MM.1S (cell line): ENCODE measurements at regions not wholly inside any gene's neighbourhood (a gene's known extent, or its start where the extent isn't known, plus 50 kb on each side); places are given as distances from the start of the nearest gene placed in this dataset.
"Not testable (repeated sequence)": the region's sequence is repeated elsewhere in the genome, so short reads cannot be mapped to it uniquely, and the experiment has no call there.

Source experiments
- DNase-seq: peaks from one replicate; pipeline ENCODE4 v3.0.0-alpha.2; 2015
- H2AFZ ChIP-seq: fragments of 300-600 bp; sonication (generic); 2 replicates; pipeline ENCODE4 v1.6.0; 2016; ENCODE audit warnings: antibody characterized with exemption, low read length
- H3F3A ChIP-seq: fragments of 300-600 bp; sonication (generic); 2 replicates; pipeline ENCODE4 v1.6.1; 2016; ENCODE audit warnings: mild to moderate bottlenecking, antibody characterized with exemption, low read length, moderate library complexity, mixed read lengths; ENCODE audit not compliant: insufficient read depth
- H3K27ac ChIP-seq: fragments of 300-600 bp; sonication (generic); 2 replicates; pipeline ENCODE4 v1.5.1; 2016; ENCODE audit warnings: mild to moderate bottlenecking, low read length
- H3K27me3 ChIP-seq: fragments of 300-600 bp; sonication (generic); replicated peaks from 2 replicates; pipeline ENCODE4 v1.6.0; 2016; ENCODE audit warnings: low read length; ENCODE audit not compliant: insufficient read depth
- H3K36me3 ChIP-seq: fragments of 300-600 bp; sonication (generic); replicated peaks from 2 replicates; pipeline ENCODE4 v1.6.1; 2016; ENCODE audit warnings: mild to moderate bottlenecking, low read length, mixed read lengths; ENCODE audit not compliant: insufficient read depth
- H3K4me1 ChIP-seq: fragments of 300-600 bp; sonication (generic); 2 replicates; pipeline ENCODE4 v1.6.1; 2016; ENCODE audit warnings: low read length, mixed read lengths
- H3K4me2 ChIP-seq: fragments of 300-600 bp; sonication (generic); 2 replicates; pipeline ENCODE4 v1.6.0; 2016; ENCODE audit warnings: low read depth, low read length
- H3K4me3 ChIP-seq: fragments of 300-600 bp; sonication (generic); 2 replicates; pipeline ENCODE4 v1.5.1; 2016; ENCODE audit warnings: low read length, mixed read lengths
- H3K79me2 ChIP-seq: fragments of 300-600 bp; sonication (generic); 2 replicates; pipeline ENCODE4 v1.6.1; 2016; ENCODE audit warnings: mixed run types, low read length, mixed read lengths
- H3K9ac ChIP-seq: fragments of 300-600 bp; sonication (generic); 2 replicates; pipeline ENCODE4 v1.6.1; 2016; ENCODE audit warnings: low read length, mixed read lengths
- H3K9me2 ChIP-seq: fragments of 300-600 bp; sonication (generic); replicated peaks from 2 replicates; pipeline ENCODE4 v1.6.1; 2016; ENCODE audit warnings: mild to moderate bottlenecking, low read length, mixed read lengths; ENCODE audit not compliant: insufficient read depth
- H3K9me3 ChIP-seq: fragments of 300-600 bp; sonication (generic); replicated peaks from 2 replicates; pipeline ENCODE4 v1.6.1; 2016; ENCODE audit warnings: mild to moderate bottlenecking, low read length, mixed read lengths; ENCODE audit not compliant: insufficient read depth
- H4K20me1 ChIP-seq: fragments of 300-600 bp; sonication (generic); 2 replicates; pipeline ENCODE4 v1.6.1; 2016; ENCODE audit warnings: mild to moderate bottlenecking, low read length, moderate library complexity, mixed read lengths; ENCODE audit not compliant: insufficient read depth

DNA sequence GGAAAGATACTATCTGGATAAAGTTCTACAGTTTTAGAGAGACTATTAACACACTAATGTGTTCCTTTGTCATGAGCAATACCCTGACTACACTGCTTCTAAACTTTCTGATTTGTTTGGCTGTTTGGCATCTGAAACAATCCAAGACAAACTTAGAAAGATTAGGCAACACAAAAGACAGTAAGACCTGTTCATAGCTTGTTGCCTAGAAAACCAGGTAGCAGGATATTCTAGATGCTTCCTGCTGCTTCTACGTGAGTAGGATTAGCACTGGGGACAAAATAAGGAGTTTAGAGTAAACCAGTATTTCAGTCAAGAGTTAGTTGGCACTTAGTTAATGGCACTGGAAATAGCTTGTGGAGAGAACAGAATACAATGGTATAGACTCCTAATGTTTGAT is 256.5 kb downstream of the ZNF37A start:
- H3K9ac ChIP-seq, H3K27me3 ChIP-seq, H3K9me2 ChIP-seq, H3K79me2 ChIP-seq, H3F3A ChIP-seq, H3K36me3 ChIP-seq, H3K4me1 ChIP-seq, H3K27ac ChIP-seq, DNase-seq, H3K4me2 ChIP-seq, H3K4me3 ChIP-seq, H4K20me1 ChIP-seq, H3K9me3 ChIP-seq, H2AFZ ChIP-seq: not testable (repeated sequence)

DNA sequence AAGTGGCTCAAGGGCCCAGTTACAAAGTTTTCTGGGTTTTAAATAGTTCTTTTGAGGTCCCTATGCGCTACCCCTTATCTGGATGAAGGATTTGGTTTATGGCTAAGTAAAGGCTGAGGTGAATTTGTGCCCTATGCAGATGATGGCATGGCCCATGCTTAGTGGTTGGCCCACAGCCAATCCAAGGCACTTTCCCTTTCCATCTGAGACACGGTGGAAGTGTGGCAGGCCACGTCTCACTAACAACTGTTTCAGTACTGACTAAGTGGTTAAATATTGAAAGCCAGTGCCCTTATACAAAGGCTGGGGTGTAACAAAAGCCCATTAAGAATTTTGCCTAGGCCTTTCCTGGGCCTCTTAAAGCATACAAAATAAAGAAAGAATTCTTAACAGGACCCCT is 260.3 kb downstream of the ZNF37A start:
- DNase-seq, H3K9me3 ChIP-seq, H3K9ac ChIP-seq: not testable (repeated sequence)

DNA sequence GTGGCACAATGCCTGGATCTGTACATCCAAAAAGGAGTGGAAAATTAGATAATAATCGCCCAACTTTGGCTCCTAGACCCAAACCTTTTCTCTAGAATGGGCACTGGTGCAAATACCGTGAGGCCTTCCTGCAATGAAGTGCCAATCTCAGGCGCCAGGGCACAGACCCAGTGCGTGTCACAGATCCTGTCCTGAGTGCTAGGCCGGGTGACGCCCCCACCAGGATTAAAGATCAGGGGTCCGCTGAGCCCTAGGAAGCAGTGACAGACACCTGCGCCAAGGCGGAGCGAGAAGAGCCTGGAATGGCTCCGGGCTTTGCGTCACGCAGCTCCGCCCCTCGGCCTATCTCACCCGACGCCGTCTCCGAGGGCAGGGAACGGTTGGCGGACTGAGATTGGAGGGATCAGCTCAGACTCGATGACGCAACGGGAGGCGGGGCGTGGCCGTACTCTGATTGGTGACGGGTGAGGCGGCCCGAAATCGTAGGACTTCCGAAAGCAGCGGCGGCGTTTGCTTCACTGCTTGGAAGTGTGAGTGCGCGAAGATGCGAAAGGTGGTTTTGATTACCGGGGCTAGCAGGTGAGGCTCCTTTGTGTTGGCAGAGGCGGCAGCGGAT is 261.9 kb downstream of the ZNF37A start:
- not testable (repeated sequence) for H3K4me1 ChIP-seq, H3K9me2 ChIP-seq, H3K36me3 ChIP-seq, H3K9me3 ChIP-seq, H3K27me3 ChIP-seq, H3K79me2 ChIP-seq, H3F3A ChIP-seq, H4K20me1 ChIP-seq
- Histone ChIP-seq H3K4me2 (peak overlapping the region; percentile 41; the same call in 1 of the 2 replicates), H3K4me3 (peak overlapping the region; percentile 60), H3K9ac (peak overlapping the region; percentile 67; the same call in 1 of the 2 replicates), H3K27ac (peak overlapping the region; percentile 66; the same call in 1 of the 2 replicates), H2AFZ (peak overlapping the region; percentile 73; the same call in 1 of the 2 replicates)
- DNase-seq: peak; percentile 89

More for the DNA sequence above, 260.3 kb downstream of the ZNF37A start:
- H4K20me1 ChIP-seq, H3K4me1 ChIP-seq, H3K79me2 ChIP-seq, H3K4me3 ChIP-seq, H3K36me3 ChIP-seq, H3F3A ChIP-seq, H2AFZ ChIP-seq, H3K27me3 ChIP-seq, H3K27ac ChIP-seq, H3K4me2 ChIP-seq, H3K9me2 ChIP-seq: not testable (repeated sequence)

DNA sequence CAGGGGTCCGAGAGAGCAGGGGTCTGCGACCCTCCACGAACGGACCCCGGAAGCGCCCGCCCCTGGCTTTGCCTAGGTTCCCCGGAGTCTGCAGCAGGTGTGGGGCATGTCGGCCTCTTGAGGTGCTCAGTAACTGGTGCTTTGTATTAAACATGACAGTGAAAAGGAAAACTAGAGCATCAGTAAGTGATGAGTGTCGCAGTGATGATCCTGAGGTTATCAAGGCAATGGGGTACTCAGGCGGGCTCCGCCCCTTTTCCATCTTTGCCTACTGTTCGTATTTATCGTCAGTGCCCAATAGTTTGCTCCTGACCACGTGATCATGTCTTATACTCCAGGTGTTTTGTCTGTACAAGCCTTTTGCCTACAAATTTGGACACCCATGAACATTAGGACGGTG is 262.4 kb downstream of the ZNF37A start:
- H3K4me3 ChIP-seq: peak overlapping the region; percentile 60
- H3K27me3 ChIP-seq, DNase-seq: not testable (repeated sequence)

DNA sequence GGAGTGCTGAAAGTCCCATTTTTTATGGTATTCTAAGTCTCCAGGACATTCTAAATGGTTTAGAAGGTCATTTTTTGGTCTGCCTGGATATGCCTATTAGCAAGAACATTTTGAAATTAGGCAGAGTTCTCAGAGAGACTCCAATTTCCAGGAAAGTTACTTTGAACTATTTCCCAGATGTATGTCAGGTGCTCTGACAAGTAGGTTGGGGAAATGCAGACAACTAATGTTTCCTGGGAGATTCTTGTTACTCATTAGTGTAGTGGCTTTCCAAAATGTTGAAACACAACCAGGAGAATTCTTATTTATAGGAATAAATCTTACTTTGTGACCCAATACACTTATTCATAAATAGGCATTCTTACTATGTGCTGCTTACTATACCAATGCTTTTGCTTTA is 268.4 kb downstream of the ZNF37A start:
- H3K79me2 ChIP-seq: not testable (repeated sequence)

More for the DNA sequence above, 262.4 kb downstream of the ZNF37A start:
- not testable (repeated sequence) for H3K36me3 ChIP-seq, H3K9me3 ChIP-seq, H3K9me2 ChIP-seq, H3K4me1 ChIP-seq, H4K20me1 ChIP-seq, H2AFZ ChIP-seq, H3K79me2 ChIP-seq, H3F3A ChIP-seq
- H3K4me2 ChIP-seq: peak overlapping the region; percentile 49; the same call in 1 of the 2 replicates
- peak overlapping the region; percentile 66; the same call in 1 of the 2 replicates for H3K27ac ChIP-seq
- H3K9ac ChIP-seq: peak overlapping the region; percentile 59; the same call in 1 of the 2 replicates

DNA sequence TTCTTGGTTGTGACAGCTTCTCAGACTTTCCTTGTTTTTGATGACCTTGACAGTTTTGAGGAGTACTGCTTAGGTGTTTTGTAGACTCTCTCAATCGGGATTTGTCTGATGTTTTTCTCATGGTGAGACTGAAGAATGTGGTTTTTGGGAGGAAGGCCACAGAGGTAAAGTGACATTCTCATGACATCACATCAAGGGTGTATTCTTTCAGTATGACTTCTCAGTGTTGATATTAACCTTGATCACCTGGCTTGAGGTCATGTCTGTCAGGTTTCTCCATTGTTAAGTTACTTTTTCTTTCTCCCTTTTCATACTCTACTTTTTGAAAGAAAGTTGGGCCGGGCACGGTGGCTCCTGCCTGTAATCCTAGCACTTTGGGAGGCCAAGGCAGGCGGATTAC is 269.9 kb downstream of the ZNF37A start:
- H3K79me2 ChIP-seq, H2AFZ ChIP-seq, H4K20me1 ChIP-seq, DNase-seq, H3K4me2 ChIP-seq, H3K9me2 ChIP-seq, H3K9me3 ChIP-seq, H3K4me3 ChIP-seq, H3K36me3 ChIP-seq, H3K27ac ChIP-seq, H3K27me3 ChIP-seq, H3F3A ChIP-seq, H3K9ac ChIP-seq, H3K4me1 ChIP-seq: not testable (repeated sequence)

More for the DNA sequence above, 268.4 kb downstream of the ZNF37A start:
- H3K4me2 ChIP-seq, H3K27ac ChIP-seq, DNase-seq, H3K9me3 ChIP-seq, H3K4me3 ChIP-seq, H4K20me1 ChIP-seq, H3K9me2 ChIP-seq, H3K9ac ChIP-seq, H2AFZ ChIP-seq, H3K4me1 ChIP-seq, H3F3A ChIP-seq, H3K36me3 ChIP-seq, H3K27me3 ChIP-seq: not testable (repeated sequence)
